Nephron (organoid): ENCODE measurements at regions not wholly inside any gene's neighbourhood (a gene's known extent, or its start where the extent isn't known, plus 50 kb on each side); places are given as distances from the start of the nearest gene placed in this dataset.
A peak's percentile ranks its signal among the peaks of the same experiment; 100 is the strongest.

Experiments
- H3K27ac Mint-ChIP-seq, 3 experiments: 2 replicates each; pipeline ENCODE4 v1.8.0; 2020; ENCODE audit warnings: mixed read lengths in 3 of 3, mild to moderate bottlenecking in 2 of 3, moderate library complexity in 1 of 3
- H3K27me3 Mint-ChIP-seq: 2 replicates; pipeline ENCODE4 v1.8.0; 2021; ENCODE audit warnings: low read depth, mild to moderate bottlenecking, moderate library complexity, mixed read lengths
- H3K36me3 Mint-ChIP-seq: 2 replicates; pipeline ENCODE4 v1.8.0; 2020; ENCODE audit warnings: low read depth, mixed read lengths
- H3K4me1 Mint-ChIP-seq: 2 replicates; pipeline ENCODE4 v1.8.0; 2020; ENCODE audit warnings: mixed read lengths
- H3K4me3 Mint-ChIP-seq, 3 experiments: 2 replicates each; pipeline ENCODE4 v1.8.0; 2020; ENCODE audit warnings: mild to moderate bottlenecking in 3 of 3, mixed read lengths in 3 of 3, moderate library complexity in 2 of 3
- H3K9me3 Mint-ChIP-seq: 2 replicates; pipeline ENCODE4 v1.8.0; 2020; ENCODE audit warnings: mixed read lengths
- TF ChIP-seq, protein P1 (sequence below), 3 experiments: fragments of 200-600 bp; sonication (generic); IDR thresholded peaks; one replicate each; pipeline ENCODE4 v1.5.0; 2021; ENCODE audit warnings: antibody characterized with exemption in 3 of 3; ENCODE audit not compliant: unreplicated experiment in 3 of 3

DNA sequence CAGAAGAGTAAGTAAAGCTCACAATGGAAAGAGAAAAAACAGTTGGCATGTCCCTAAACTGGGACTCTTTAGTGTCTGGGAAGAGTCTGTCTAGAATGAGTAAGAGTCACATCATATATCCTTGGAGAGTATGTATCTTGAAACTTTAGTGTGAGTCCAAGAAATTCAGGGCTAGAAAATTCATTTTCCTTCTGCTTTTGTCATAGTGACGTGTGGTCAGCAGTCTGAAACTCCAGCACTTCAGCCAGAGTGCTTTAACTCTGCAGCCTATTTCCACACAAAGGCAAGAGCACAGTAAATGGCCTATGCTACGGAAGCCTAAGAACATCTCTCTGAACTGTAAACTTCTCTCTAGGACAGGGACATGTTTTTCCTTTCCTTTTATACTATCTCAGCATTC, 174.1 kb downstream of the FAM181B start:
- H3K9me3 Mint-ChIP-seq, result no peaks in the 10 kb centered on the region
- no peak overlapping the region for H3K27ac Mint-ChIP-seq
- no peaks in the 10 kb centered on the region for H3K27me3 Mint-ChIP-seq
- H3K4me3 Mint-ChIP-seq, result no peak overlapping the region
- H3K4me1 Mint-ChIP-seq, result peaks cover 3% of the 10 kb centered on the region
- no peaks in the 10 kb centered on the region for H3K36me3 Mint-ChIP-seq
- TF ChIP-seq, protein P1, sequence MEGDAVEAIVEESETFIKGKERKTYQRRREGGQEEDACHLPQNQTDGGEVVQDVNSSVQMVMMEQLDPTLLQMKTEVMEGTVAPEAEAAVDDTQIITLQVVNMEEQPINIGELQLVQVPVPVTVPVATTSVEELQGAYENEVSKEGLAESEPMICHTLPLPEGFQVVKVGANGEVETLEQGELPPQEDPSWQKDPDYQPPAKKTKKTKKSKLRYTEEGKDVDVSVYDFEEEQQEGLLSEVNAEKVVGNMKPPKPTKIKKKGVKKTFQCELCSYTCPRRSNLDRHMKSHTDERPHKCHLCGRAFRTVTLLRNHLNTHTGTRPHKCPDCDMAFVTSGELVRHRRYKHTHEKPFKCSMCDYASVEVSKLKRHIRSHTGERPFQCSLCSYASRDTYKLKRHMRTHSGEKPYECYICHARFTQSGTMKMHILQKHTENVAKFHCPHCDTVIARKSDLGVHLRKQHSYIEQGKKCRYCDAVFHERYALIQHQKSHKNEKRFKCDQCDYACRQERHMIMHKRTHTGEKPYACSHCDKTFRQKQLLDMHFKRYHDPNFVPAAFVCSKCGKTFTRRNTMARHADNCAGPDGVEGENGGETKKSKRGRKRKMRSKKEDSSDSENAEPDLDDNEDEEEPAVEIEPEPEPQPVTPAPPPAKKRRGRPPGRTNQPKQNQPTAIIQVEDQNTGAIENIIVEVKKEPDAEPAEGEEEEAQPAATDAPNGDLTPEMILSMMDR (IDR thresholded peaks at IDR 0.05; ENCODE audit: unreplicated experiment in 3 of 3), result no peak

DNA sequence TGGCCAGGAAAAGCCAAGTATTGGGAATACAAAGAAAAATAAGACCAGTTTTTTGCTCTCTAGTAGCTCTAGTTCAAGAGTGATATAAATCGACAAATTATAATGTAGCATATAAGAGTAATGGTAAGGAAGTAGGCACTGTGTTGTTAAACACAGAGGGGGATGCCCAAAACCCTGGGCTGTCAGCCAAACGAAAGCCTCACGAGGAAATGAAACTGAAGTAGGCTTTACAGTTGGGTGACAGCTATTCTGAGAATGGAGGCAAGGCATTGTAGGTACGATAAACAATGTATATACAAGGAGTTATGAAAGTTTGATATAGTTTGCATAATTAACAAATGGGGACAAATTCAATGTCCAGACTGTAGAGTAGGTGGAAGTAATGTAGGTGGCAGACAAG, 176.4 kb downstream of the FAM181B start:
- no peak overlapping the region for H3K4me3 Mint-ChIP-seq
- no peaks in the 10 kb centered on the region for H3K27me3 Mint-ChIP-seq
- TF ChIP-seq, protein P1 (IDR thresholded peaks at IDR 0.05; ENCODE audit: unreplicated experiment in 3 of 3), result no peak
- peaks cover 3% of the 10 kb centered on the region for H3K4me1 Mint-ChIP-seq
- no peaks in the 10 kb centered on the region for H3K9me3 Mint-ChIP-seq
- no peak overlapping the region for H3K27ac Mint-ChIP-seq
- H3K36me3 Mint-ChIP-seq, result no peaks in the 10 kb centered on the region

DNA sequence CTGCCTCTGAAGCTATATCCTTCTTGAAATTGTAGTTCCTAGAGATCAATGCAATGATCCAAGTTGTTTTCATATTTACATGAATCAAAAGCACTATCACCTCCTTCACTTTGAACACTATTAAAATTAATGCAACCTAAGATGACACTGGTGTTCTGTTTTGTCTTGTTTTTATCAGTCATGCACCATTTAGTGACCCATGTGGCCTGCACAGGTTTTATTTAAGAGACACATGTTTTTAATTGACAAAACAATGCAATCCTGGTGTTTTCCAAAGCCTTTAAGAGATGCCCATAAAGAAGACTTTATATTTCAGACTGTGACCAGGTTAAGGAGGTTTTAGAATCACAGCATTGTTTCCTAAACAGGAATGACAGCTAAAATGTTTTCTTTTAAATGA, 177.5 kb downstream of the FAM181B start:
- peaks cover 3% of the 10 kb centered on the region for H3K4me1 Mint-ChIP-seq
- TF ChIP-seq, protein P1 (IDR thresholded peaks at IDR 0.05; ENCODE audit: unreplicated experiment in 3 of 3), result no peak
- no peak overlapping the region for H3K27ac Mint-ChIP-seq
- H3K36me3 Mint-ChIP-seq, result no peaks in the 10 kb centered on the region
- no peak overlapping the region for H3K4me3 Mint-ChIP-seq
- no peaks in the 10 kb centered on the region for H3K9me3 Mint-ChIP-seq
- no peaks in the 10 kb centered on the region for H3K27me3 Mint-ChIP-seq

DNA sequence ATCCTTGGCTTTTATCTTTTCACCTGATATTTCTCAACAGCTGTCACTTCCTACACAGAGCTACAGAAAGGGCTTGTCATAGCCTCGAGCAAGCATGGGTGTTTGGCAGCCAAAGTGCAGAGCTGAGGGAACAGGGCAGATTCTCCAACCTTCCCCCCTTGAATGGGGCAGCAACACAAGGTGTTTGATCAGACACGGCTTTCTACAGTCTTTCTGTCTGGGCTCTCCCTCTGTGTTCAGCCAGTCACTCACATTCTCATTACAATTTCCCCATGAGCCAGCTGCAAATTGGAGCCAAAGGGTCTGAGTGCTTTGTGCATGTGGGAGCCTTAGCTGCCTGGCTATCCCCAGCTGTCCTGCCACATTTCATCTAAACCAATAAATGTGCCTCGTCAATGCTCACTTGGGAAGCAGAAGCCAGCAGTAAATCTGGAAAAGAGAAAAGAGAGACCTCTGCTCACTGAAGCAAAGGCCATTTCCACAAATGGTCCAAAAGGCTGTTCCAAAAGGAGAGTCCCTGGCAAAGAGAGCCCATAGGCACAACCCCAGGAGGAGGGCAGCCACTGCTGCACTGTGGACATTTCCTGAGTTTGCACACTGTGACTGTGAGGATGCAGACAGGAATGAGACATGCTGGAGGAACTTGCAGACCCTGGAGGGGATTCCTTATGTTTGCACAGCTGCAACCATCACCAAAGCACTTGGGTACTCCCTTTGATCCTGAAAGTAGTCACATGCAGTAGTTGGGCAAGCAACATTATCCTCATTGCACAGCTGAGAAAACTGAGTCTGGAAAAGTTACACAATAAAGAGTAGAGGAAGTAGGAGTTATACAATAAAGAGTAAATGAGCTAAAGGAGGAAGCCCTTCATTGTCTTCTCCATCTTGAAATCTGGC, 186.8 kb downstream of the FAM181B start:
- Mint-ChIP-seq H3K27me3 (no peaks in the 10 kb centered on the region), H3K27ac (peak overlapping the region; percentile 49 to 73 (median 67)), H3K4me1 (peaks cover 19% of the 10 kb centered on the region), H3K4me3 (peak overlapping the region in 1 of 3 experiments; percentile 2), H3K9me3 (no peaks in the 10 kb centered on the region), H3K36me3 (no peaks in the 10 kb centered on the region)
- TF ChIP-seq, protein P1 (IDR thresholded peaks at IDR 0.05; ENCODE audit: unreplicated experiment in 3 of 3), result no peak

DNA sequence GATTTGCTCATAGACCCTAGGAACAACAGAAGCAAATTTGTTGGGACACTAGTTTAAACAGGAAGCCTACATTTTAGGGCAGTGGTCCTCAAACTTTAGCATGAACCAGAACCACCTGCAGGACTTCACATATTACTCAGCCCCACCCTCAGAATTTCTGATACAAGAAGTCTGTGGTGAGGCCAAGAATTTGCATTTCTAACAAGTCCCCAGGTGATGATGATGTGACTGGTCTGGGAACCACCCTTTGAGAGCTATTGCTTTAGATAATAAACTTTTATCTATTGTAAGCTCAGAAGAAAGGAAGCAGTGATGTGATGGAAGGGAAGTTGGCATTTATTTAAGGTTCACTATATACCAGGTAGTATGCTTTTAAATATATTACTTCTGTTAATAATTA, 194.0 kb downstream of the FAM181B start:
- no peaks in the 10 kb centered on the region for H3K4me1 Mint-ChIP-seq
- TF ChIP-seq, protein P1 (IDR thresholded peaks at IDR 0.05; ENCODE audit: unreplicated experiment in 3 of 3), result no peak
- H3K27ac Mint-ChIP-seq, result no peak overlapping the region
- H3K36me3 Mint-ChIP-seq, result no peaks in the 10 kb centered on the region
- H3K4me3 Mint-ChIP-seq, result no peak overlapping the region
- H3K9me3 Mint-ChIP-seq, result no peaks in the 10 kb centered on the region
- H3K27me3 Mint-ChIP-seq, result no peaks in the 10 kb centered on the region

DNA sequence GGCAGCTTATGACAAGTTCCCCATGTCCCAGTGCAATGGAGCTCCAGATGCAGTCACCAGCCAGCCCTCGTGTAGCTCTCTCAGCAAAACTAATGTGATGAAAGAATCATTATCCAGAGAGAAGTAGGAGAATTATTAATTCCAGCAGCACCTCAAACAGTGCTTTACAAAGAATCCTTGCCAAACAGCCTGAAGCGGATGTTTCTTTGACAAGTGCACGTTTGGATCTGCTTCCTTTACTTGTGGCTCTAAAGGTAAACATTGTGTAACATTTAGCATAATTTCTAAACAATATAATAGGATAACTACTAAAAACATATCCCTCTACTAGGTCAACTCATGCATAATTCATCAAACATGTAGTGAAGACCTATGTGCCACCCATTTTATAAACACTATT, 197.0 kb downstream of the FAM181B start:
- Mint-ChIP-seq H3K27ac (no peak overlapping the region), H3K4me1 (no peaks in the 10 kb centered on the region), H3K36me3 (no peaks in the 10 kb centered on the region), H3K27me3 (no peaks in the 10 kb centered on the region), H3K4me3 (no peak overlapping the region), H3K9me3 (no peaks in the 10 kb centered on the region)
- TF ChIP-seq, protein P1 (IDR thresholded peaks at IDR 0.05; ENCODE audit: unreplicated experiment in 3 of 3), result no peak
